ENCODE measurements at regions not wholly inside any gene's neighbourhood (a gene's known extent, or its start where the extent isn't known, plus 50 kb on each side); places are given as distances from the start of the nearest gene placed in this dataset.

- Histone ChIP-seq H3K4me1 (ENCODE audit: low read depth) (no peaks in the 10 kb centered on the region), H3K4me3 (no peak overlapping the region), H3K36me3 (ENCODE audit: low read depth) (no peaks in the 10 kb centered on the region), H3K9me3 (peaks cover 5% of the 10 kb centered on the region)
- no peak for ATAC-seq
- no peak for DNase-seq
- intact Hi-C loops (cut with DNase I, micrococcal nuclease) = no loop called here
- no peak for TF ChIP-seq CTCF (IDR thresholded peaks at IDR 0.05)
Observed at GRCh38 chr6:90658497-90658896, 71.6 kb upstream of the MAP3K7 start.

- intact Hi-C loops (cut with DNase I, micrococcal nuclease) = no loop called here
- TF ChIP-seq CTCF (IDR thresholded peaks at IDR 0.05) = no peak
- no peaks in the 10 kb centered on the region for H3K36me3 ChIP-seq (ENCODE audit: low read depth)
- DNase-seq (no peak), ATAC-seq (no peak)
- H3K4me1 ChIP-seq (ENCODE audit: low read depth) = no peaks in the 10 kb centered on the region
- H3K9me3 ChIP-seq = no peaks in the 10 kb centered on the region
- no peak overlapping the region for H3K4me3 ChIP-seq
Observed at GRCh38 chr6:90656325-90656724, 69.5 kb upstream of the MAP3K7 start.

GRCh38 chr6:90654806-90655205, 67.9 kb upstream of the MAP3K7 start:
- Histone ChIP-seq H3K4me1 (ENCODE audit: low read depth) (no peaks in the 10 kb centered on the region), H3K36me3 (ENCODE audit: low read depth) (no peaks in the 10 kb centered on the region), H3K4me3 (no peak overlapping the region), H3K9me3 (no peaks in the 10 kb centered on the region)
- ATAC-seq (no peak), DNase-seq (no peak)
- no peak for TF ChIP-seq CTCF (IDR thresholded peaks at IDR 0.05)
- intact Hi-C loops (cut with DNase I, micrococcal nuclease) = no loop called here

GRCh38 chr6:90654166-90654565, 67.3 kb upstream of the MAP3K7 start:
- TF ChIP-seq CTCF (IDR thresholded peaks at IDR 0.05) = no peak
- intact Hi-C loops (cut with DNase I, micrococcal nuclease) = no loop called here
- no peak overlapping the region for H3K4me3 ChIP-seq
- DNase-seq = no peak
- H3K36me3 ChIP-seq (ENCODE audit: low read depth) = no peaks in the 10 kb centered on the region
- ATAC-seq = no peak
- H3K4me1 ChIP-seq (ENCODE audit: low read depth) = no peaks in the 10 kb centered on the region
- no peaks in the 10 kb centered on the region for H3K9me3 ChIP-seq

- no peaks in the 10 kb centered on the region for H3K9me3 ChIP-seq
- no peaks in the 10 kb centered on the region for H3K4me1 ChIP-seq (ENCODE audit: low read depth)
- intact Hi-C loops (cut with DNase I, micrococcal nuclease) = no loop called here
- ATAC-seq = no peak
- no peak for DNase-seq
- H3K36me3 ChIP-seq (ENCODE audit: low read depth) = no peaks in the 10 kb centered on the region
- no peak for TF ChIP-seq CTCF (IDR thresholded peaks at IDR 0.05)
- no peak overlapping the region for H3K4me3 ChIP-seq
Observed at GRCh38 chr6:90653750-90654149, 66.9 kb upstream of the MAP3K7 start.
